ENCODE measurements at regions not wholly inside any gene's neighbourhood (a gene's known extent, or its start where the extent isn't known, plus 50 kb on each side); places are given as distances from the start of the nearest gene placed in this dataset.

GRCh38 chr16:60704726-60705125 lies 1331.5 kb downstream of the CDH8 start:
- TF ChIP-seq CTCF (IDR thresholded peaks at IDR 0.05) (no peak), POLR2AphosphoS5 (IDR thresholded peaks at IDR 0.05; ENCODE audit: low read depth, low read length) (no peak), TCF7L2 (IDR thresholded peaks at IDR 0.05; ENCODE audit: low read depth, low read length) (no peak), REST (IDR thresholded peaks at IDR 0.05; ENCODE audit: insufficient read depth in 1 of 2, low read depth in 2 of 2, low read length in 1 of 2) (no peak), SIN3A (IDR thresholded peaks at IDR 0.05; ENCODE audit: borderline replicate concordance, insufficient read depth, low read depth, low read length) (no peak)

All from Panc1 (cell line).